Liver (tissue), 8 donors: ENCODE measurements at regions not wholly inside any gene's neighbourhood (a gene's known extent, or its start where the extent isn't known, plus 50 kb on each side); places are given as distances from the start of the nearest gene placed in this dataset.

Experiments
- DNase-seq: peaks from one replicate; pipeline ENCODE4 v3.0.0-alpha.2; 2017; ENCODE audit warnings: low spot score
- H3K27ac ChIP-seq, 2 donors: one replicate each; pipeline ENCODE4 v1.7.0; 2013; ENCODE audit warnings: inconsistent platforms in 2 of 2, low read length in 2 of 2, control low read depth in 1 of 2, low read depth in 1 of 2, mild to moderate bottlenecking in 1 of 2
- H3K27me3 ChIP-seq, 4 donors: one replicate each; pipeline versions ENCODE4 v1.6.1 to v1.7.0; 2013; ENCODE audit warnings: low read length in 3 of 4, inconsistent platforms in 1 of 4, mild to moderate bottlenecking in 1 of 4, moderate library complexity in 1 of 4; ENCODE audit not compliant: control insufficient read depth in 4 of 4, insufficient read depth in 4 of 4
- H3K36me3 ChIP-seq, 4 donors: one replicate each; pipeline versions ENCODE4 v1.6.1 to v1.7.0; 2013; ENCODE audit warnings: low read length in 3 of 4, mild to moderate bottlenecking in 3 of 4, low read depth in 1 of 4, moderate library complexity in 1 of 4; ENCODE audit not compliant: control insufficient read depth in 4 of 4, insufficient read depth in 3 of 4
- H3K4me1 ChIP-seq, 4 donors: one replicate each; pipeline versions ENCODE4 v1.6.1 to v1.7.0; 2013; ENCODE audit warnings: low read length in 3 of 4, mild to moderate bottlenecking in 3 of 4, moderate library complexity in 1 of 4; ENCODE audit not compliant: control insufficient read depth in 4 of 4, insufficient read depth in 4 of 4
- H3K4me3 ChIP-seq, 3 donors: one replicate each; pipeline versions ENCODE4 v1.6.1 to v1.7.0; 2013; ENCODE audit warnings: low read length in 3 of 3, control low read depth in 1 of 3, low read depth in 1 of 3, mild to moderate bottlenecking in 1 of 3
- H3K9ac ChIP-seq, 2 donors: one replicate each; pipeline ENCODE4 v1.7.0; 2013; ENCODE audit warnings: low read length in 2 of 2, mild to moderate bottlenecking in 2 of 2, moderate library complexity in 2 of 2, control low read depth in 1 of 2, low read depth in 1 of 2
- H3K9me3 ChIP-seq, 4 donors: one replicate each; pipeline versions ENCODE4 v1.6.1 to v1.7.0; 2013; ENCODE audit warnings: low read length in 3 of 4; ENCODE audit not compliant: control insufficient read depth in 4 of 4
- FOXA1 ChIP-seq: IDR thresholded peaks from 2 replicates; pipeline ENCODE4 v1.6.1; 2016; ENCODE audit warnings: antibody characterized with exemption
- FOXA2 ChIP-seq: IDR thresholded peaks from 2 replicates; pipeline ENCODE4 v1.6.1; 2016; ENCODE audit warnings: antibody characterized with exemption
- GABPA ChIP-seq, 2 donors: IDR thresholded peaks in 1 of 2; conservative IDR thresholded peaks in 1 of 2; 2 replicates each; pipeline ENCODE4 v1.6.1; 2016; ENCODE audit warnings: antibody characterized with exemption in 2 of 2, mild to moderate bottlenecking in 1 of 2, moderate library complexity in 1 of 2
- HNF4A ChIP-seq, 2 donors: conservative IDR thresholded peaks; 2 replicates each; pipeline ENCODE4 v1.6.1; 2016; ENCODE audit warnings: antibody characterized with exemption in 2 of 2, mild to moderate bottlenecking in 2 of 2
- HNF4G ChIP-seq: IDR thresholded peaks from 2 replicates; pipeline ENCODE4 v1.6.1; 2016; ENCODE audit warnings: antibody characterized with exemption
- NR2F2 ChIP-seq: IDR thresholded peaks from 2 replicates; pipeline ENCODE4 v1.6.1; 2016; ENCODE audit warnings: antibody characterized with exemption
- RXRA ChIP-seq, 2 donors: IDR thresholded peaks; 2 replicates each; pipeline ENCODE4 v1.6.1; 2017 to 2018; ENCODE audit warnings: antibody characterized with exemption in 2 of 2, mild to moderate bottlenecking in 1 of 2
- SP1 ChIP-seq: IDR thresholded peaks from 2 replicates; pipeline ENCODE4 v1.6.1; 2018; ENCODE audit warnings: antibody characterized with exemption, mild to moderate bottlenecking
- TAF1 ChIP-seq: conservative IDR thresholded peaks from 2 replicates; pipeline ENCODE4 v1.6.1; 2016; ENCODE audit warnings: antibody characterized with exemption, mild to moderate bottlenecking
- WGBS: extraction: QIAGEN DNeasy Blood & Tissue Kit; methylation state at CpG from one replicate; pipeline ENCODE4 v1.1.7; 2013; 5-methylcytosine and 5-hydroxymethylcytosine counted together
- TF ChIP-seq, protein P1 (sequence below): IDR thresholded peaks from 2 replicates; pipeline ENCODE4 v1.6.1; 2016; ENCODE audit warnings: antibody characterized with exemption, mild to moderate bottlenecking
- TF ChIP-seq, protein P2 (sequence below): IDR thresholded peaks from 2 replicates; pipeline ENCODE4 v1.6.1; 2016; ENCODE audit warnings: antibody characterized with exemption
- TF ChIP-seq, protein P3 (sequence below): IDR thresholded peaks from 2 replicates; pipeline ENCODE4 v1.6.1; 2016; ENCODE audit warnings: antibody characterized with exemption
- TF ChIP-seq, protein P4 (sequence below): fragments of 150-350 bp; IDR thresholded peaks from 2 replicates; pipeline ENCODE4 v1.5.1; 2017; ENCODE audit warnings: improper control_type of control experiment, low read depth, low read length; ENCODE audit not compliant: missing input control
- TF ChIP-seq, protein P5 (sequence below): IDR thresholded peaks from 2 replicates; pipeline ENCODE4 v1.6.1; 2016; ENCODE audit warnings: antibody characterized with exemption
- donor health status: healthy.
- donor health status: healthy.
- donor health status: healthy.
- donor health status: healthy.
- donor health status: healthy.

DNA sequence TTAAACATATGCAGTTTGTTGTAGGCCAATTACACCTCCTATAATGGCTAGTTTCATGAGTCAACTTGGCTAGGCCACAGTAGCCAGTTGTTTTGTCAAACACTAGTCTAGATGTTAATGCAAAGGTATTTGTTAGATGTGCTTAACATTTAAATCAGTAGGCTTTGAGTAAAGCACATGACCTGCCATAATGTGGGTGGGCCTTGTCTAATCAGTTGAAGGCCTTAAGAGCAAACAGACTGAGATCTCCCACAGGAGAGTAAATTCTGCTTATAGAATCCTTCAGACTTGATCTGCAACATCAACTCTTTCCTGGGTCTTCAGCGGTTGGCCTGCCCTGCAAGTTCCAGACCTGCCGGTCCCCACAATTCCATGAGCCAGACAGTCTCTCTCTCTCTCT is 1345.9 kb downstream of the BRD1 start:
- Histone ChIP-seq H3K27me3 (no peaks in the 10 kb centered on the region), H3K9me3 (no peaks in the 10 kb centered on the region), H3K27ac (no peak overlapping the region), H3K4me3 (no peak overlapping the region), H3K9ac (no peak overlapping the region), H3K4me1 (no peaks in the 10 kb centered on the region), H3K36me3 (no peaks in the 10 kb centered on the region)
- TF ChIP-seq NR2F2 (no peak), RXRA (IDR thresholded peaks at IDR 0.05) (no peak), SP1 (no peak)
- TF ChIP-seq, protein P1, sequence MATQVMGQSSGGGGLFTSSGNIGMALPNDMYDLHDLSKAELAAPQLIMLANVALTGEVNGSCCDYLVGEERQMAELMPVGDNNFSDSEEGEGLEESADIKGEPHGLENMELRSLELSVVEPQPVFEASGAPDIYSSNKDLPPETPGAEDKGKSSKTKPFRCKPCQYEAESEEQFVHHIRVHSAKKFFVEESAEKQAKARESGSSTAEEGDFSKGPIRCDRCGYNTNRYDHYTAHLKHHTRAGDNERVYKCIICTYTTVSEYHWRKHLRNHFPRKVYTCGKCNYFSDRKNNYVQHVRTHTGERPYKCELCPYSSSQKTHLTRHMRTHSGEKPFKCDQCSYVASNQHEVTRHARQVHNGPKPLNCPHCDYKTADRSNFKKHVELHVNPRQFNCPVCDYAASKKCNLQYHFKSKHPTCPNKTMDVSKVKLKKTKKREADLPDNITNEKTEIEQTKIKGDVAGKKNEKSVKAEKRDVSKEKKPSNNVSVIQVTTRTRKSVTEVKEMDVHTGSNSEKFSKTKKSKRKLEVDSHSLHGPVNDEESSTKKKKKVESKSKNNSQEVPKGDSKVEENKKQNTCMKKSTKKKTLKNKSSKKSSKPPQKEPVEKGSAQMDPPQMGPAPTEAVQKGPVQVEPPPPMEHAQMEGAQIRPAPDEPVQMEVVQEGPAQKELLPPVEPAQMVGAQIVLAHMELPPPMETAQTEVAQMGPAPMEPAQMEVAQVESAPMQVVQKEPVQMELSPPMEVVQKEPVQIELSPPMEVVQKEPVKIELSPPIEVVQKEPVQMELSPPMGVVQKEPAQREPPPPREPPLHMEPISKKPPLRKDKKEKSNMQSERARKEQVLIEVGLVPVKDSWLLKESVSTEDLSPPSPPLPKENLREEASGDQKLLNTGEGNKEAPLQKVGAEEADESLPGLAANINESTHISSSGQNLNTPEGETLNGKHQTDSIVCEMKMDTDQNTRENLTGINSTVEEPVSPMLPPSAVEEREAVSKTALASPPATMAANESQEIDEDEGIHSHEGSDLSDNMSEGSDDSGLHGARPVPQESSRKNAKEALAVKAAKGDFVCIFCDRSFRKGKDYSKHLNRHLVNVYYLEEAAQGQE, result no peak
- TF ChIP-seq, protein P2, sequence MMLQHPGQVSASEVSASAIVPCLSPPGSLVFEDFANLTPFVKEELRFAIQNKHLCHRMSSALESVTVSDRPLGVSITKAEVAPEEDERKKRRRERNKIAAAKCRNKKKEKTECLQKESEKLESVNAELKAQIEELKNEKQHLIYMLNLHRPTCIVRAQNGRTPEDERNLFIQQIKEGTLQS, result no peak
- WGBS, result 98% methylated on average over 2 of the region's 2 CpGs
- DNase-seq, result no peak

DNA sequence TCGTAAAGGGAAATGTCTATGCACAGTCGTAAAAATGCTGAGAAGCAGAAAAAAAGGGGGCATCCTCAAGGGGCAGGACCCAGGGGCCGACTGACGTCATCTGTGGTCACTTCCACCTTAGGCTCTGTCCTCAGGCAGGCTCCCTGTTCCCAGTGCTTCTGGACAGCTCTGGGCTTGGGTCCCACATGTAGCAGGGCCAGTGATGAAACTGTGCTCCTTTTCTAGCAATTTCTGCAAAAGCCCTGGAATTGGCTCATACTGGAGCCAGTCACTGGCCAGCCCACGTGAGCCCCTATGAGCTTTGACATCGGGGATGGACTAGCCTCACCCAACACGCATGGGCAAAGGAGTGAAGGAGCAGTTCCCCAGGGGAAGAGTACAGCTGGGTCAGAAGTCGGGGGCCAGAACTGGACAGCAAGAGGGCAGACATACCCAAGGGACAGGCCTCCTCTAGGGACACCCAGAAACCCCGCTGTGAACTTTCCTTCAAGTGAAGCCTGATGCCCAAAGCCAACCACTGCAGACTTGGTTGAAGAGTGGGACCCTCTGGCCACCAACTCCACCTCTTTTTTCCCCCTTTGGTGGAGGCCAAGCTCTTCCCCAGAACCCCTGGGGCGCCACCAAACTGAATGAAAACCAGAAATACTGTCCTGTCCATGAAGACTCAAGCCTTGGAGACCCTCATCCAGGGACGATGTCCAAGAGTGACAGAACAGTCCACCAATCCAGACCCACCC is 1349.0 kb downstream of the BRD1 start:
- Histone ChIP-seq H3K4me3 (no peak overlapping the region), H3K9ac (no peak overlapping the region), H3K27ac (no peak overlapping the region), H3K36me3 (no peaks in the 10 kb centered on the region), H3K27me3 (peaks cover 0 to 4% (median 0%) of the 10 kb centered on the region in 4 donors), H3K9me3 (no peaks in the 10 kb centered on the region), H3K4me1 (no peaks in the 10 kb centered on the region)
- DNase-seq, result no peak
- WGBS, result 79% methylated on average over 11 of the region's 11 CpGs
- TF ChIP-seq, protein P3, sequence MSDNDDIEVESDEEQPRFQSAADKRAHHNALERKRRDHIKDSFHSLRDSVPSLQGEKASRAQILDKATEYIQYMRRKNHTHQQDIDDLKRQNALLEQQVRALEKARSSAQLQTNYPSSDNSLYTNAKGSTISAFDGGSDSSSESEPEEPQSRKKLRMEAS, result no peak
- TF ChIP-seq, protein P4, sequence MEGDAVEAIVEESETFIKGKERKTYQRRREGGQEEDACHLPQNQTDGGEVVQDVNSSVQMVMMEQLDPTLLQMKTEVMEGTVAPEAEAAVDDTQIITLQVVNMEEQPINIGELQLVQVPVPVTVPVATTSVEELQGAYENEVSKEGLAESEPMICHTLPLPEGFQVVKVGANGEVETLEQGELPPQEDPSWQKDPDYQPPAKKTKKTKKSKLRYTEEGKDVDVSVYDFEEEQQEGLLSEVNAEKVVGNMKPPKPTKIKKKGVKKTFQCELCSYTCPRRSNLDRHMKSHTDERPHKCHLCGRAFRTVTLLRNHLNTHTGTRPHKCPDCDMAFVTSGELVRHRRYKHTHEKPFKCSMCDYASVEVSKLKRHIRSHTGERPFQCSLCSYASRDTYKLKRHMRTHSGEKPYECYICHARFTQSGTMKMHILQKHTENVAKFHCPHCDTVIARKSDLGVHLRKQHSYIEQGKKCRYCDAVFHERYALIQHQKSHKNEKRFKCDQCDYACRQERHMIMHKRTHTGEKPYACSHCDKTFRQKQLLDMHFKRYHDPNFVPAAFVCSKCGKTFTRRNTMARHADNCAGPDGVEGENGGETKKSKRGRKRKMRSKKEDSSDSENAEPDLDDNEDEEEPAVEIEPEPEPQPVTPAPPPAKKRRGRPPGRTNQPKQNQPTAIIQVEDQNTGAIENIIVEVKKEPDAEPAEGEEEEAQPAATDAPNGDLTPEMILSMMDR, result no peak
- TF ChIP-seq TAF1 (no peak), NR2F2 (no peak), HNF4G (no peak), FOXA1 (no peak), GABPA (IDR thresholded peaks at IDR 0.05 in 1 of 2, conservative IDR thresholded peaks at IDR 0.05 in 1 of 2) (no peak), FOXA2 (no peak), RXRA (IDR thresholded peaks at IDR 0.05) (no peak), HNF4A (conservative IDR thresholded peaks at IDR 0.05) (no peak)
- TF ChIP-seq, protein P5, sequence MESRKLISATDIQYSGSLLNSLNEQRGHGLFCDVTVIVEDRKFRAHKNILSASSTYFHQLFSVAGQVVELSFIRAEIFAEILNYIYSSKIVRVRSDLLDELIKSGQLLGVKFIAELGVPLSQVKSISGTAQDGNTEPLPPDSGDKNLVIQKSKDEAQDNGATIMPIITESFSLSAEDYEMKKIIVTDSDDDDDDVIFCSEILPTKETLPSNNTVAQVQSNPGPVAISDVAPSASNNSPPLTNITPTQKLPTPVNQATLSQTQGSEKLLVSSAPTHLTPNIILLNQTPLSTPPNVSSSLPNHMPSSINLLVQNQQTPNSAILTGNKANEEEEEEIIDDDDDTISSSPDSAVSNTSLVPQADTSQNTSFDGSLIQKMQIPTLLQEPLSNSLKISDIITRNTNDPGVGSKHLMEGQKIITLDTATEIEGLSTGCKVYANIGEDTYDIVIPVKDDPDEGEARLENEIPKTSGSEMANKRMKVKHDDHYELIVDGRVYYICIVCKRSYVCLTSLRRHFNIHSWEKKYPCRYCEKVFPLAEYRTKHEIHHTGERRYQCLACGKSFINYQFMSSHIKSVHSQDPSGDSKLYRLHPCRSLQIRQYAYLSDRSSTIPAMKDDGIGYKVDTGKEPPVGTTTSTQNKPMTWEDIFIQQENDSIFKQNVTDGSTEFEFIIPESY, result no peak
- TF ChIP-seq, protein P1, result no peak
